ENCODE measurements at regions not wholly inside any gene's neighbourhood (a gene's known extent, or its start where the extent isn't known, plus 50 kb on each side); places are given as distances from the start of the nearest gene placed in this dataset.
"Not testable (repeated sequence)": the region's sequence is repeated elsewhere in the genome, so short reads cannot be mapped to it uniquely, and the experiment has no call there.

- H3K36me3 ChIP-seq (ENCODE audit: control insufficient read depth in 1 of 2, insufficient read depth in 2 of 2, low read length in 2 of 2), result no peaks in the 10 kb centered on the region
- H3K27ac ChIP-seq (ENCODE audit: low read length), result no peak overlapping the region
These were observed 265.9 kb upstream of the SPHKAP start for GRCh38 chr2:228447266-228447915.

GRCh38 chr2:228446734-228447133 is 265.2 kb upstream of the SPHKAP start:
- no peaks in the 10 kb centered on the region for H3K36me3 ChIP-seq (ENCODE audit: control insufficient read depth in 1 of 2, insufficient read depth in 2 of 2, low read length in 2 of 2)
- no peaks in the 10 kb centered on the region for H3K9me3 ChIP-seq (ENCODE audit: control insufficient read depth in 1 of 2, low read length in 2 of 2)
- H3K4me3 ChIP-seq (ENCODE audit: low read depth in 1 of 2, low read length in 2 of 2), result no peak overlapping the region
- no peaks in the 10 kb centered on the region for H3K27me3 ChIP-seq (ENCODE audit: low read depth, low read length)
- H3K4me1 ChIP-seq (ENCODE audit: control insufficient read depth in 1 of 2, insufficient read depth in 2 of 2, low read length in 2 of 2), result no peaks in the 10 kb centered on the region
- no peak overlapping the region for H3K27ac ChIP-seq (ENCODE audit: low read length)

More at GRCh38 chr2:228447266-228447915, 265.9 kb upstream of the SPHKAP start:
- H3K4me1 ChIP-seq (ENCODE audit: control insufficient read depth in 1 of 2, insufficient read depth in 2 of 2, low read length in 2 of 2), result no peaks in the 10 kb centered on the region
- H3K27me3 ChIP-seq (ENCODE audit: low read depth, low read length), result no peaks in the 10 kb centered on the region
- no peak overlapping the region for H3K4me3 ChIP-seq (ENCODE audit: low read depth in 1 of 2, low read length in 2 of 2)
- H3K9me3 ChIP-seq (ENCODE audit: control insufficient read depth in 1 of 2, low read length in 2 of 2), result no peaks in the 10 kb centered on the region

GRCh38 chr2:228444161-228444560 is 262.7 kb upstream of the SPHKAP start:
- Histone ChIP-seq H3K4me1 (ENCODE audit: control insufficient read depth in 1 of 2, insufficient read depth in 2 of 2, low read length in 2 of 2) (no peaks in the 10 kb centered on the region), H3K27me3 (ENCODE audit: low read depth, low read length) (no peaks in the 10 kb centered on the region), H3K9me3 (ENCODE audit: control insufficient read depth in 1 of 2, low read length in 2 of 2) (no peaks in the 10 kb centered on the region), H3K4me3 (ENCODE audit: low read depth in 1 of 2, low read length in 2 of 2) (no peak overlapping the region), H3K36me3 (ENCODE audit: control insufficient read depth in 1 of 2, insufficient read depth in 2 of 2, low read length in 2 of 2) (no peaks in the 10 kb centered on the region), H3K27ac (ENCODE audit: low read length) (no peak overlapping the region)

- no peak overlapping the region for H3K27ac ChIP-seq (ENCODE audit: low read length)
- no peaks in the 10 kb centered on the region for H3K36me3 ChIP-seq (ENCODE audit: control insufficient read depth in 1 of 2, insufficient read depth in 2 of 2, low read length in 2 of 2)
- no peak overlapping the region for H3K4me3 ChIP-seq (ENCODE audit: low read depth in 1 of 2, low read length in 2 of 2)
- no peaks in the 10 kb centered on the region for H3K27me3 ChIP-seq (ENCODE audit: low read depth, low read length)
- H3K4me1 ChIP-seq (ENCODE audit: control insufficient read depth in 1 of 2, insufficient read depth in 2 of 2, low read length in 2 of 2), result no peaks in the 10 kb centered on the region
- no peaks in the 10 kb centered on the region for H3K9me3 ChIP-seq (ENCODE audit: control insufficient read depth in 1 of 2, low read length in 2 of 2)
These were observed 252.2 kb upstream of the SPHKAP start for GRCh38 chr2:228433721-228434120.

- H3K4me3 ChIP-seq (ENCODE audit: low read depth in 1 of 2, low read length in 2 of 2), result no peak overlapping the region
- H3K4me1 ChIP-seq (ENCODE audit: control insufficient read depth in 1 of 2, insufficient read depth in 2 of 2, low read length in 2 of 2), result no peaks in the 10 kb centered on the region
- peaks cover 0 to 4% of the 10 kb centered on the region in 2 donors for H3K9me3 ChIP-seq (ENCODE audit: control insufficient read depth in 1 of 2, low read length in 2 of 2)
- no peaks in the 10 kb centered on the region for H3K36me3 ChIP-seq (ENCODE audit: control insufficient read depth in 1 of 2, insufficient read depth in 2 of 2, low read length in 2 of 2)
- no peak overlapping the region for H3K27ac ChIP-seq (ENCODE audit: low read length)
- no peaks in the 10 kb centered on the region for H3K27me3 ChIP-seq (ENCODE audit: low read depth, low read length)
These were observed 250.6 kb upstream of the SPHKAP start for GRCh38 chr2:228432116-228432515.

GRCh38 chr2:228430986-228431385 is 249.5 kb upstream of the SPHKAP start:
- Histone ChIP-seq H3K4me1 (ENCODE audit: control insufficient read depth in 1 of 2, insufficient read depth in 2 of 2, low read length in 2 of 2) (no peaks in the 10 kb centered on the region), H3K4me3 (ENCODE audit: low read depth in 1 of 2, low read length in 2 of 2) (no peak overlapping the region), H3K36me3 (ENCODE audit: control insufficient read depth in 1 of 2, insufficient read depth in 2 of 2, low read length in 2 of 2) (no peaks in the 10 kb centered on the region), H3K9me3 (ENCODE audit: control insufficient read depth in 1 of 2, low read length in 2 of 2) (peaks cover 0 to 6% of the 10 kb centered on the region in 2 donors), H3K27me3 (ENCODE audit: low read depth, low read length) (no peaks in the 10 kb centered on the region), H3K27ac (ENCODE audit: low read length) (no peak overlapping the region)

GRCh38 chr2:228426502-228427216 is 245.2 kb upstream of the SPHKAP start:
- no peaks in the 10 kb centered on the region for H3K27me3 ChIP-seq (ENCODE audit: low read depth, low read length)
- H3K4me1 ChIP-seq (ENCODE audit: control insufficient read depth in 1 of 2, insufficient read depth in 2 of 2, low read length in 2 of 2), result no peaks in the 10 kb centered on the region
- no peak overlapping the region for H3K4me3 ChIP-seq (ENCODE audit: low read depth in 1 of 2, low read length in 2 of 2)
- H3K36me3 ChIP-seq (ENCODE audit: control insufficient read depth in 1 of 2, insufficient read depth in 2 of 2, low read length in 2 of 2), result no peaks in the 10 kb centered on the region
- H3K9me3 ChIP-seq (ENCODE audit: control insufficient read depth in 1 of 2, low read length in 2 of 2), result peaks cover 0 to 6% of the 10 kb centered on the region in 2 donors
- H3K27ac ChIP-seq (ENCODE audit: low read length), result no peak overlapping the region

- H3K27ac ChIP-seq (ENCODE audit: low read length); H3K27me3 ChIP-seq (ENCODE audit: low read depth, low read length); H3K4me3 ChIP-seq (ENCODE audit: low read depth in 1 of 2, low read length in 2 of 2): not testable (repeated sequence)
These were observed 244.0 kb upstream of the SPHKAP start for GRCh38 chr2:228425411-228426060.

GRCh38 chr2:228417956-228418355 is 236.5 kb upstream of the SPHKAP start:
- Histone ChIP-seq H3K4me1 (ENCODE audit: control insufficient read depth in 1 of 2, insufficient read depth in 2 of 2, low read length in 2 of 2) (no peaks in the 10 kb centered on the region), H3K27ac (ENCODE audit: low read length) (no peak overlapping the region), H3K9me3 (ENCODE audit: control insufficient read depth in 1 of 2, low read length in 2 of 2) (no peaks in the 10 kb centered on the region), H3K27me3 (ENCODE audit: low read depth, low read length) (no peaks in the 10 kb centered on the region), H3K4me3 (ENCODE audit: low read depth in 1 of 2, low read length in 2 of 2) (no peak overlapping the region), H3K36me3 (ENCODE audit: control insufficient read depth in 1 of 2, insufficient read depth in 2 of 2, low read length in 2 of 2) (no peaks in the 10 kb centered on the region)

More at GRCh38 chr2:228425411-228426060, 244.0 kb upstream of the SPHKAP start:
- H3K36me3 ChIP-seq (ENCODE audit: control insufficient read depth in 1 of 2, insufficient read depth in 2 of 2, low read length in 2 of 2); H3K4me1 ChIP-seq (ENCODE audit: control insufficient read depth in 1 of 2, insufficient read depth in 2 of 2, low read length in 2 of 2); H3K9me3 ChIP-seq (ENCODE audit: control insufficient read depth in 1 of 2, low read length in 2 of 2): not testable (repeated sequence)

- H3K4me3 ChIP-seq (ENCODE audit: low read depth in 1 of 2, low read length in 2 of 2), result no peak overlapping the region
- H3K36me3 ChIP-seq (ENCODE audit: control insufficient read depth in 1 of 2, insufficient read depth in 2 of 2, low read length in 2 of 2), result no peaks in the 10 kb centered on the region
- no peaks in the 10 kb centered on the region for H3K9me3 ChIP-seq (ENCODE audit: control insufficient read depth in 1 of 2, low read length in 2 of 2)
- H3K4me1 ChIP-seq (ENCODE audit: control insufficient read depth in 1 of 2, insufficient read depth in 2 of 2, low read length in 2 of 2), result no peaks in the 10 kb centered on the region
- no peaks in the 10 kb centered on the region for H3K27me3 ChIP-seq (ENCODE audit: low read depth, low read length)
- no peak overlapping the region for H3K27ac ChIP-seq (ENCODE audit: low read length)
These were observed 236.0 kb upstream of the SPHKAP start for GRCh38 chr2:228417526-228417925.

GRCh38 chr2:228410061-228410460 is 228.6 kb upstream of the SPHKAP start:
- no peaks in the 10 kb centered on the region for H3K4me1 ChIP-seq (ENCODE audit: control insufficient read depth in 1 of 2, insufficient read depth in 2 of 2, low read length in 2 of 2)
- H3K27me3 ChIP-seq (ENCODE audit: low read depth, low read length), result no peaks in the 10 kb centered on the region
- no peaks in the 10 kb centered on the region for H3K9me3 ChIP-seq (ENCODE audit: control insufficient read depth in 1 of 2, low read length in 2 of 2)
- H3K36me3 ChIP-seq (ENCODE audit: control insufficient read depth in 1 of 2, insufficient read depth in 2 of 2, low read length in 2 of 2), result no peaks in the 10 kb centered on the region
- no peak overlapping the region for H3K4me3 ChIP-seq (ENCODE audit: low read depth in 1 of 2, low read length in 2 of 2)
- no peak overlapping the region for H3K27ac ChIP-seq (ENCODE audit: low read length)
